Lower lobe of right lung (tissue), 2 donors: ENCODE measurements at regions not wholly inside any gene's neighbourhood (a gene's known extent, or its start where the extent isn't known, plus 50 kb on each side); places are given as distances from the start of the nearest gene placed in this dataset.

Experiments used
- ATAC-seq, 2 donors: fragments of 200-7000 bp; cut with Tn5 transposase; one replicate each; pipeline ENCODE4 v1.9.1; 2020 to 2022; ENCODE audit warnings: mild to moderate bottlenecking in 2 of 2, moderate library complexity in 2 of 2
- DNase-seq: peaks from one replicate; pipeline ENCODE4 v3.0.0-alpha.2; 2020
- H3K27ac ChIP-seq: fragments of 200-600 bp; one replicate; pipeline ENCODE4 v1.8.0; 2022
- H3K27me3 ChIP-seq: fragments of 200-600 bp; one replicate; pipeline ENCODE4 v1.8.0; 2022; ENCODE audit warnings: low read depth
- H3K36me3 ChIP-seq: fragments of 200-600 bp; one replicate; pipeline ENCODE4 v1.8.0; 2022; ENCODE audit warnings: mild to moderate bottlenecking
- H3K4me1 ChIP-seq: fragments of 200-600 bp; one replicate; pipeline ENCODE4 v1.8.0; 2022
- H3K4me3 ChIP-seq: fragments of 200-600 bp; one replicate; pipeline ENCODE4 v1.8.0; 2022; ENCODE audit warnings: mild to moderate bottlenecking
- H3K9me3 ChIP-seq: fragments of 200-600 bp; one replicate; pipeline ENCODE4 v1.8.0; 2022
- intact Hi-C: fragments of 100-400 bp; cut with DNase I; formaldehyde crosslinking; loops from one replicate; pipeline ENCODE4 v1.11.0; 2022
- TF ChIP-seq, protein P1 (sequence below): fragments of 200-600 bp; IDR thresholded peaks from one replicate; pipeline ENCODE4 v1.8.0; 2022; ENCODE audit warnings: antibody characterized with exemption, mild to moderate bottlenecking
- donor health status: DM: no; HTN: yes; CAD: no; lungs with severe emphysema.

- H3K4me3 ChIP-seq, result no peak overlapping the region
- no peaks in the 10 kb centered on the region for H3K36me3 ChIP-seq
- no peaks in the 10 kb centered on the region for H3K9me3 ChIP-seq
- TF ChIP-seq, protein P1, sequence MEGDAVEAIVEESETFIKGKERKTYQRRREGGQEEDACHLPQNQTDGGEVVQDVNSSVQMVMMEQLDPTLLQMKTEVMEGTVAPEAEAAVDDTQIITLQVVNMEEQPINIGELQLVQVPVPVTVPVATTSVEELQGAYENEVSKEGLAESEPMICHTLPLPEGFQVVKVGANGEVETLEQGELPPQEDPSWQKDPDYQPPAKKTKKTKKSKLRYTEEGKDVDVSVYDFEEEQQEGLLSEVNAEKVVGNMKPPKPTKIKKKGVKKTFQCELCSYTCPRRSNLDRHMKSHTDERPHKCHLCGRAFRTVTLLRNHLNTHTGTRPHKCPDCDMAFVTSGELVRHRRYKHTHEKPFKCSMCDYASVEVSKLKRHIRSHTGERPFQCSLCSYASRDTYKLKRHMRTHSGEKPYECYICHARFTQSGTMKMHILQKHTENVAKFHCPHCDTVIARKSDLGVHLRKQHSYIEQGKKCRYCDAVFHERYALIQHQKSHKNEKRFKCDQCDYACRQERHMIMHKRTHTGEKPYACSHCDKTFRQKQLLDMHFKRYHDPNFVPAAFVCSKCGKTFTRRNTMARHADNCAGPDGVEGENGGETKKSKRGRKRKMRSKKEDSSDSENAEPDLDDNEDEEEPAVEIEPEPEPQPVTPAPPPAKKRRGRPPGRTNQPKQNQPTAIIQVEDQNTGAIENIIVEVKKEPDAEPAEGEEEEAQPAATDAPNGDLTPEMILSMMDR, result no peak
- no peaks in the 10 kb centered on the region for H3K4me1 ChIP-seq
- ATAC-seq, result no peak
- H3K27me3 ChIP-seq, result no peaks in the 10 kb centered on the region
- DNase-seq, result no peak
- intact Hi-C loops, result no loop called here
- no peak overlapping the region for H3K27ac ChIP-seq
These were observed 1162.7 kb downstream of the BCL11B start for GRCh38 chr14:98109326-98109725.

DNA sequence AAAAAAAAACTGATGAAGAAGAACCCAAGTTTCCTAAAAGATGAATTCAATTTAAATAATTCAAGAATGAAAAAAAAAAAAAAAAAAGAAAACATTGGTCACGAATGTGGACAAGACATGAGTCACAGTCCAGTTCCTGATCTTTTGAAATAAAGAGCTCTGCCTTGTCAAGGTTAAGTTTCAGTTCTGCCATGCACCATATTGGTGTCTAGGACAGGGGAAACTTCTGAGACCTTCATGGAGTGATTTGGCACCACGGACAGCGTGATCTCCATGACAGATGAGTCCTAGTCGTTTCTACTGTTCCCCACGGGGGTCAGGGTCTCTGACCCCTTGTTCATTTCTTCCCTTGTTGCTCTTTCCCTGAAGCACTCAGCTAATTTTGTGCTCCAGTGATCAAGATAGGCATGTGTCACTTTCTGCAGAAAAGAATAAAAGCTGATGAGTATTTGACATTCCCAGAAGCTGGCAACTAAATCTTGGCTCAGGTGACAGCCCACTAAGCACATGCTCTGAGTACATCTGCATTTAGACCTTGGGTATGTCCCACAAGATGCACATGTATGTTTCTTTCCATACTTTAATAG, 1159.7 kb downstream of the BCL11B start:
- Histone ChIP-seq H3K9me3 (no peaks in the 10 kb centered on the region), H3K4me1 (no peaks in the 10 kb centered on the region), H3K27me3 (no peaks in the 10 kb centered on the region), H3K27ac (no peak overlapping the region), H3K4me3 (no peak overlapping the region), H3K36me3 (no peaks in the 10 kb centered on the region)
- intact Hi-C loops, result no loop called here
- ATAC-seq, result no peak
- TF ChIP-seq, protein P1, result no peak
- DNase-seq, result no peak

- H3K27ac ChIP-seq, result no peak overlapping the region
- intact Hi-C loops, result no loop called here
- TF ChIP-seq, protein P1, result no peak
- no peaks in the 10 kb centered on the region for H3K27me3 ChIP-seq
- H3K4me1 ChIP-seq, result no peaks in the 10 kb centered on the region
- ATAC-seq, result no peak
- H3K9me3 ChIP-seq, result no peaks in the 10 kb centered on the region
- H3K36me3 ChIP-seq, result no peaks in the 10 kb centered on the region
- no peak overlapping the region for H3K4me3 ChIP-seq
- DNase-seq, result no peak
These were observed 1157.7 kb downstream of the BCL11B start for GRCh38 chr14:98114122-98114895.

DNA sequence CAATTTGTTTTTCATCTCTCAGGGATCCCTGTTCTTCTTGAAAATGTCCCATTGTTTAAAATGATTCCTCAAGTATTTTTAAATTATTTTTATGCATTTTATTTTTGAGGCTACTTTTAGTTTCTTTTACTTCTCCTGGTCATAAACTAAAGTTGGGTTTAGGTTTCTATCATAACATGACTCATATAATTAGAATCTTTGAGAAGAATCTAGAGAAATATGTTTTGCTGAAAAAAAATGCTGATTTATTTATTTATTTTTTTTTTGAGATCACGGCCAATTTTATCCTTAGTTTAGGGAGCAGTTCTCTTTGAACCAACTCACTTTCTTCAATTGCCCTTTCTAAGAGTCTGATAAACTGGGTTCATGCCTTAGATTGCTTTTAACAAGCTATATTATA, 1157.1 kb downstream of the BCL11B start:
- TF ChIP-seq, protein P1, result no peak
- Histone ChIP-seq H3K4me1 (no peaks in the 10 kb centered on the region), H3K27ac (no peak overlapping the region), H3K4me3 (no peak overlapping the region), H3K27me3 (no peaks in the 10 kb centered on the region), H3K9me3 (no peaks in the 10 kb centered on the region), H3K36me3 (no peaks in the 10 kb centered on the region)
- ATAC-seq (no peak), DNase-seq (no peak)
- intact Hi-C loops, result no loop called here

- ATAC-seq, result no peak
- Histone ChIP-seq H3K4me3 (no peak overlapping the region), H3K27me3 (no peaks in the 10 kb centered on the region), H3K4me1 (no peaks in the 10 kb centered on the region), H3K27ac (no peak overlapping the region), H3K9me3 (no peaks in the 10 kb centered on the region), H3K36me3 (no peaks in the 10 kb centered on the region)
- DNase-seq, result no peak
- TF ChIP-seq, protein P1, result no peak
- intact Hi-C loops, result no loop called here
These were observed 1153.2 kb downstream of the BCL11B start for GRCh38 chr14:98118749-98119148.
